Adrenal gland (tissue), 5 donors: ENCODE measurements at regions not wholly inside any gene's neighbourhood (a gene's known extent, or its start where the extent isn't known, plus 50 kb on each side); places are given as distances from the start of the nearest gene placed in this dataset.

ENCODE experiments used
- CTCF ChIP-seq, 6 experiments: fragments of 450-650 bp in 4 of 6; fragments of 200-600 bp in 2 of 6; sonication (generic) in 1 of 6; IDR thresholded peaks; 1 replicate in 5 of 6; 2 replicates in 1 of 6; pipeline versions ENCODE4 v1.5.1 to v1.8.0; 2016 to 2021; ENCODE audit warnings: antibody characterized with exemption in 6 of 6, mild to moderate bottlenecking in 2 of 6, moderate library complexity in 1 of 6
- POLR2A ChIP-seq, 2 donors: fragments of 450-650 bp; IDR thresholded peaks; one replicate each; pipeline ENCODE4 v1.6.1; 2017; ENCODE audit warnings: antibody characterized with exemption in 2 of 2, mild to moderate bottlenecking in 2 of 2, moderate library complexity in 1 of 2
- donor health status: DM: no; HTN: no; CAD: no.

GRCh38 chr12:115667116-115667515 is 610.4 kb downstream of the MED13L start:
- no peak for TF ChIP-seq POLR2A (IDR thresholded peaks at IDR 0.05)
- no peak for TF ChIP-seq CTCF (IDR thresholded peaks at IDR 0.05)
